HEK293 (cell line): ENCODE measurements at regions not wholly inside any gene's neighbourhood (a gene's known extent, or its start where the extent isn't known, plus 50 kb on each side); places are given as distances from the start of the nearest gene placed in this dataset.
A peak's percentile ranks its signal among the peaks of the same experiment; 100 is the strongest.

Experiments used
- CTCF ChIA-PET: fragments of 350-600 bp; formaldehyde crosslinking; extraction: SDS; loops from one replicate; lab custom pipeline; 2021; ENCODE audit warnings: antibody characterized with exemption; lab: Yijun Ruan, JAX
- POLR2A ChIA-PET: fragments of 300-600 bp; formaldehyde crosslinking; extraction: SDS; loops from one replicate; lab custom pipeline; 2020; ENCODE audit warnings: antibody characterized with exemption, inconsistent platforms; lab: Yijun Ruan, JAX
- H3K27ac ChIP-seq: fragments of 200-500 bp; sonication (Bioruptor generic); 2 replicates; pipeline ENCODE4 v1.5.1; 2014; ENCODE audit warnings: low read depth, low read length, control low read depth, inconsistent platforms; ENCODE audit errors: extremely low read depth
- H3K36me3 ChIP-seq, 2 experiments: fragments of 200-500 bp in 1 of 2; sonication (Bioruptor generic) in 1 of 2; 1 replicate in 1 of 2; 2 replicates in 1 of 2; pipeline ENCODE4 v1.5.1; 2014 to 2017; ENCODE audit warnings: inconsistent platforms in 2 of 2, low read length in 2 of 2; ENCODE audit not compliant: control insufficient read depth in 2 of 2, insufficient read depth in 1 of 2
- H3K4me1 ChIP-seq: fragments of 200-500 bp; sonication (Bioruptor generic); 2 replicates; pipeline ENCODE4 v1.5.1; 2014; ENCODE audit warnings: mild to moderate bottlenecking, low read length, inconsistent platforms; ENCODE audit not compliant: control insufficient read depth, insufficient read depth
- H3K4me3 ChIP-seq: 2 replicates; pipeline ENCODE4 v1.5.1; 2011; ENCODE audit warnings: low read depth, mild to moderate bottlenecking, control low read depth, low read length, moderate library complexity
- H3K9me3 ChIP-seq: fragments of 200-500 bp; sonication (Bioruptor generic); 2 replicates; pipeline ENCODE4 v1.5.1; 2014; ENCODE audit warnings: low read depth, low read length, inconsistent platforms; ENCODE audit not compliant: control insufficient read depth, insufficient read depth
- EGR2 ChIP-seq: fragments of 450-650 bp; formaldehyde crosslinking; IDR thresholded peaks from 2 replicates; pipeline ENCODE4 v1.5.1; 2016; ENCODE audit warnings: low read depth, missing biosample characterization, missing genetic modification characterization
- GFI1B ChIP-seq: fragments of 450-650 bp; formaldehyde crosslinking; IDR thresholded peaks from 2 replicates; pipeline ENCODE4 v1.5.1; 2016; ENCODE audit warnings: missing biosample characterization, missing genetic modification characterization
- KLF1 ChIP-seq: fragments of 450-650 bp; formaldehyde crosslinking; IDR thresholded peaks from 2 replicates; pipeline ENCODE4 v1.5.1; 2016; ENCODE audit warnings: missing biosample characterization, missing genetic modification characterization
- ZBTB20 ChIP-seq: fragments of 450-650 bp; formaldehyde crosslinking; IDR thresholded peaks from 2 replicates; pipeline ENCODE4 v1.5.1; 2016; ENCODE audit warnings: missing biosample characterization, missing genetic modification characterization
- ZEB2 ChIP-seq: fragments of 450-650 bp; formaldehyde crosslinking; IDR thresholded peaks from 2 replicates; pipeline ENCODE4 v1.5.1; 2016; ENCODE audit warnings: missing biosample characterization, missing genetic modification characterization
- ZNF112 ChIP-seq: fragments of 450-650 bp; formaldehyde crosslinking; IDR thresholded peaks from 2 replicates; pipeline ENCODE4 v1.5.0; 2017; ENCODE audit warnings: missing biosample characterization, missing genetic modification characterization
- ZNF146 ChIP-seq: fragments of 450-650 bp; formaldehyde crosslinking; IDR thresholded peaks from 2 replicates; pipeline ENCODE4 v1.5.1; 2016; ENCODE audit warnings: missing biosample characterization, missing genetic modification characterization
- ZNF155 ChIP-seq: fragments of 450-650 bp; formaldehyde crosslinking; IDR thresholded peaks from 2 replicates; pipeline ENCODE4 v1.5.1; 2016; ENCODE audit warnings: missing biosample characterization, missing genetic modification characterization
- ZNF174 ChIP-seq: fragments of 450-650 bp; formaldehyde crosslinking; IDR thresholded peaks from 2 replicates; pipeline ENCODE4 v1.5.0; 2017; ENCODE audit warnings: missing biosample characterization, mild to moderate bottlenecking, missing genetic modification characterization
- ZNF19 ChIP-seq: fragments of 450-650 bp; formaldehyde crosslinking; IDR thresholded peaks from 2 replicates; pipeline ENCODE4; 2016; ENCODE audit warnings: missing biosample characterization, missing genetic modification characterization, low read depth
- ZNF202 ChIP-seq: fragments of 450-650 bp; formaldehyde crosslinking; IDR thresholded peaks from 2 replicates; pipeline ENCODE4 v1.5.1; 2016; ENCODE audit warnings: missing biosample characterization, missing genetic modification characterization, borderline replicate concordance
- ZNF341 ChIP-seq: fragments of 450-650 bp; formaldehyde crosslinking; IDR thresholded peaks from 2 replicates; pipeline ENCODE4; 2016; ENCODE audit warnings: low read depth, missing biosample characterization, missing genetic modification characterization
- ZNF391 ChIP-seq: fragments of 450-650 bp; formaldehyde crosslinking; IDR thresholded peaks from 2 replicates; pipeline ENCODE4 v1.5.1; 2016; ENCODE audit warnings: low read depth, missing biosample characterization, missing genetic modification characterization, borderline replicate concordance
- ZNF404 ChIP-seq: fragments of 450-650 bp; formaldehyde crosslinking; IDR thresholded peaks from 2 replicates; pipeline ENCODE4 v1.5.1; 2017; ENCODE audit warnings: missing biosample characterization, missing genetic modification characterization
- ZNF837 ChIP-seq: fragments of 450-650 bp; formaldehyde crosslinking; IDR thresholded peaks from 2 replicates; pipeline ENCODE4 v1.5.1; 2016; ENCODE audit warnings: missing biosample characterization, missing genetic modification characterization
- TF ChIP-seq, protein P1 (sequence below): fragments of 450-650 bp; formaldehyde crosslinking; IDR thresholded peaks from 2 replicates; pipeline ENCODE4 v1.5.1; 2016; ENCODE audit warnings: missing biosample characterization, missing genetic modification characterization
- TF ChIP-seq, protein P2 (sequence below): fragments of 450-650 bp; formaldehyde crosslinking; IDR thresholded peaks from 2 replicates; pipeline ENCODE4 v1.5.1; 2017; ENCODE audit warnings: missing biosample characterization, missing genetic modification characterization
- TF ChIP-seq, protein P3 (sequence below): sonication (generic); formaldehyde crosslinking; IDR thresholded peaks from 2 replicates; pipeline ENCODE4 v1.8.1; 2022; ENCODE audit warnings: mild to moderate bottlenecking, moderate library complexity, missing genetic modification reagents
- TF ChIP-seq, protein P4 (sequence below): fragments of 450-650 bp; formaldehyde crosslinking; conservative IDR thresholded peaks from 2 replicates; pipeline ENCODE4 v1.5.1; 2016; ENCODE audit warnings: low read depth, missing biosample characterization, missing genetic modification characterization
- TF ChIP-seq, protein P5 (sequence below): fragments of 450-650 bp; formaldehyde crosslinking; IDR thresholded peaks from 2 replicates; pipeline ENCODE4 v1.5.1; 2016; ENCODE audit warnings: missing biosample characterization, missing genetic modification characterization
- TF ChIP-seq, protein P6 (sequence below): fragments of 450-650 bp; formaldehyde crosslinking; IDR thresholded peaks from 2 replicates; pipeline ENCODE4 v1.5.1; 2017; ENCODE audit warnings: missing biosample characterization, missing genetic modification characterization

DNA sequence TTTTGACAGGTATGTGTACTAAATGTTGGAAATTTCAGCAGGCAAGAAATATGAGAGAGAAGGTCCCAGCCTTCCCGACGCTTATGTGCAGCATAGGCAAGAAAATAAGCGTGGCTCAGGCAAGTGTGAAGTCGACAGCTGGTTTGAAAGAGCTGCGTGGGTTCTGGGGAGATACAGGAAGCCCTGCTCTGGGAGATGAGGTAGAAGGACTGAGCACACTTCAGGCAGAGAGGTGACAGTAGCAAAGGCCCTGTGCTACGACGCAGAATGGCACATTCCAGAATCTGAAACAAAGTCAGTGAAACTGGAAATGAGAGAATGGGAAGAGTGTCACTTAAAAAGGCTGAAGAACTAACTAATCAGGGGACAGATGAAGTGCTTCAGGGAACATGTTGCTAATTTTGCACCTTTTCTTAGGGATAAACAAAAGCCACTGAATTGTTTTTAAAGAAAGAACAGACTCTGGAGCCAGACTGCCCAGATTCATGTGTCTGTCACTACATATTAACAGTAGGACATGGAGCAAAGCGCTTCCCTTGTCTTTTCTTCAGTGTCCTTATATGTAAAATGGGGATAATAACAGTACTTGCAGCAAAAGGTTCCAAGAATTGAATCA, 160.1 kb downstream of the SPRY2 start:
- Histone ChIP-seq H3K4me1 (no peaks in the 10 kb centered on the region), H3K36me3 (no peaks in the 10 kb centered on the region), H3K4me3 (no peak overlapping the region), H3K27ac (no peak overlapping the region), H3K9me3 (no peaks in the 10 kb centered on the region)
- ChIA-PET POLR2A (no interaction called here), CTCF (no interaction called here)
- TF ChIP-seq, protein P1, sequence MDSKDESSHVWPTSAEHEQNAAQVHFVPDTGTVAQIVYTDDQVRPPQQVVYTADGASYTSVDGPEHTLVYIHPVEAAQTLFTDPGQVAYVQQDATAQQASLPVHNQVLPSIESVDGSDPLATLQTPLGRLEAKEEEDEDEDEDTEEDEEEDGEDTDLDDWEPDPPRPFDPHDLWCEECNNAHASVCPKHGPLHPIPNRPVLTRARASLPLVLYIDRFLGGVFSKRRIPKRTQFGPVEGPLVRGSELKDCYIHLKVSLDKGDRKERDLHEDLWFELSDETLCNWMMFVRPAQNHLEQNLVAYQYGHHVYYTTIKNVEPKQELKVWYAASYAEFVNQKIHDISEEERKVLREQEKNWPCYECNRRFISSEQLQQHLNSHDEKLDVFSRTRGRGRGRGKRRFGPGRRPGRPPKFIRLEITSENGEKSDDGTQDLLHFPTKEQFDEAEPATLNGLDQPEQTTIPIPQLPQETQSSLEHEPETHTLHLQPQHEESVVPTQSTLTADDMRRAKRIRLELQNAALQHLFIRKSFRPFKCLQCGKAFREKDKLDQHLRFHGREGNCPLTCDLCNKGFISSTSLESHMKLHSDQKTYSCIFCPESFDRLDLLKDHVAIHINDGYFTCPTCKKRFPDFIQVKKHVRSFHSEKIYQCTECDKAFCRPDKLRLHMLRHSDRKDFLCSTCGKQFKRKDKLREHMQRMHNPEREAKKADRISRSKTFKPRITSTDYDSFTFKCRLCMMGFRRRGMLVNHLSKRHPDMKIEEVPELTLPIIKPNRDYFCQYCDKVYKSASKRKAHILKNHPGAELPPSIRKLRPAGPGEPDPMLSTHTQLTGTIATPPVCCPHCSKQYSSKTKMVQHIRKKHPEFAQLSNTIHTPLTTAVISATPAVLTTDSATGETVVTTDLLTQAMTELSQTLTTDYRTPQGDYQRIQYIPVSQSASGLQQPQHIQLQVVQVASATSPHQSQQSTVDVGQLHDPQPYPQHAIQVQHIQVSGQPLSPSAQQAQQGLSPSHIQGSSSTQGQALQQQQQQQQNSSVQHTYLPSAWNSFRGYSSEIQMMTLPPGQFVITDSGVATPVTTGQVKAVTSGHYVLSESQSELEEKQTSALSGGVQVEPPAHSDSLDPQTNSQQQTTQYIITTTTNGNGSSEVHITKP (tag by site-specific recombination): 0 out of 2 replicates have a peak, but pooled peaks have one; percentile 13
- TF ChIP-seq, protein P2, sequence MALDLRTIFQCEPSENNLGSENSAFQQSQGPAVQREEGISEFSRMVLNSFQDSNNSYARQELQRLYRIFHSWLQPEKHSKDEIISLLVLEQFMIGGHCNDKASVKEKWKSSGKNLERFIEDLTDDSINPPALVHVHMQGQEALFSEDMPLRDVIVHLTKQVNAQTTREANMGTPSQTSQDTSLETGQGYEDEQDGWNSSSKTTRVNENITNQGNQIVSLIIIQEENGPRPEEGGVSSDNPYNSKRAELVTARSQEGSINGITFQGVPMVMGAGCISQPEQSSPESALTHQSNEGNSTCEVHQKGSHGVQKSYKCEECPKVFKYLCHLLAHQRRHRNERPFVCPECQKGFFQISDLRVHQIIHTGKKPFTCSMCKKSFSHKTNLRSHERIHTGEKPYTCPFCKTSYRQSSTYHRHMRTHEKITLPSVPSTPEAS: no peak

DNA sequence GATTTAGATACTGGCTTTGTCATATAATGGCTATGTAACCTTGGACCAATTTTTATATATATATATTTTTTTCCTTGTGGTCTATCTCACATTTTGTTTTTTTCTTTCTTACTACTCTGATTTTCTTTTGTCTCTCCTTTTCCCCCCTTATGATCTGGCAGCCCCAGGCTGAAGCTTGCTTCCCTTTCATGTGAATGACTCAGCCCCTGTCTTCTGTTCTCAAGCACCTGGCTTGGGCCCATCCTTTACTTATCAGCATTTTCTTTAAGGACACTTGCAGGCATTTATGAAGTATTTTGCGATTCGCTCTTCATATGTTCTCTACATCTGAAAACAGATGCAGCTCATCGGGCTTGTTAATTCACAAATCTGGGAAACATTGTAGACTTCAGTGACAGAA, 163.6 kb downstream of the SPRY2 start:
- no peaks in the 10 kb centered on the region for H3K4me1 ChIP-seq
- POLR2A ChIA-PET: no interaction called here
- TF ChIP-seq ZNF341: no peak
- TF ChIP-seq ZNF837: no peak
- no peak for TF ChIP-seq ZEB2 (tag by site-specific recombination)
- TF ChIP-seq, protein P3, sequence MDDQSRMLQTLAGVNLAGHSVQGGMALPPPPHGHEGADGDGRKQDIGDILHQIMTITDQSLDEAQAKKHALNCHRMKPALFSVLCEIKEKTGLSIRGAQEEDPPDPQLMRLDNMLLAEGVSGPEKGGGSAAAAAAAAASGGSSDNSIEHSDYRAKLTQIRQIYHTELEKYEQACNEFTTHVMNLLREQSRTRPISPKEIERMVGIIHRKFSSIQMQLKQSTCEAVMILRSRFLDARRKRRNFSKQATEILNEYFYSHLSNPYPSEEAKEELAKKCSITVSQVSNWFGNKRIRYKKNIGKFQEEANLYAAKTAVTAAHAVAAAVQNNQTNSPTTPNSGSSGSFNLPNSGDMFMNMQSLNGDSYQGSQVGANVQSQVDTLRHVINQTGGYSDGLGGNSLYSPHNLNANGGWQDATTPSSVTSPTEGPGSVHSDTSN (CRISPR knock-in tag): no peak
- no peak for TF ChIP-seq ZNF112
- TF ChIP-seq ZNF155 (tag by site-specific recombination): no peak
- no peak for TF ChIP-seq ZNF404 (tag by site-specific recombination)
- no peak for TF ChIP-seq GFI1B
- TF ChIP-seq, protein P4, sequence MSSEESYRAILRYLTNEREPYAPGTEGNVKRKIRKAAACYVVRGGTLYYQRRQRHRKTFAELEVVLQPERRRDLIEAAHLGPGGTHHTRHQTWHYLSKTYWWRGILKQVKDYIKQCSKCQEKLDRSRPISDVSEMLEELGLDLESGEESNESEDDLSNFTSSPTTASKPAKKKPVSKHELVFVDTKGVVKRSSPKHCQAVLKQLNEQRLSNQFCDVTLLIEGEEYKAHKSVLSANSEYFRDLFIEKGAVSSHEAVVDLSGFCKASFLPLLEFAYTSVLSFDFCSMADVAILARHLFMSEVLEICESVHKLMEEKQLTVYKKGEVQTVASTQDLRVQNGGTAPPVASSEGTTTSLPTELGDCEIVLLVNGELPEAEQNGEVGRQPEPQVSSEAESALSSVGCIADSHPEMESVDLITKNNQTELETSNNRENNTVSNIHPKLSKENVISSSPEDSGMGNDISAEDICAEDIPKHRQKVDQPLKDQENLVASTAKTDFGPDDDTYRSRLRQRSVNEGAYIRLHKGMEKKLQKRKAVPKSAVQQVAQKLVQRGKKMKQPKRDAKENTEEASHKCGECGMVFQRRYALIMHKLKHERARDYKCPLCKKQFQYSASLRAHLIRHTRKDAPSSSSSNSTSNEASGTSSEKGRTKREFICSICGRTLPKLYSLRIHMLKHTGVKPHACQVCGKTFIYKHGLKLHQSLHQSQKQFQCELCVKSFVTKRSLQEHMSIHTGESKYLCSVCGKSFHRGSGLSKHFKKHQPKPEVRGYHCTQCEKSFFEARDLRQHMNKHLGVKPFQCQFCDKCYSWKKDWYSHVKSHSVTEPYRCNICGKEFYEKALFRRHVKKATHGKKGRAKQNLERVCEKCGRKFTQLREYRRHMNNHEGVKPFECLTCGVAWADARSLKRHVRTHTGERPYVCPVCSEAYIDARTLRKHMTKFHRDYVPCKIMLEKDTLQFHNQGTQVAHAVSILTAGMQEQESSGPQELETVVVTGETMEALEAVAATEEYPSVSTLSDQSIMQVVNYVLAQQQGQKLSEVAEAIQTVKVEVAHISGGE (tag by site-specific recombination): no peak
- TF ChIP-seq ZNF174: no peak
- TF ChIP-seq ZNF391 (tag by site-specific recombination): no peak
- TF ChIP-seq KLF1 (tag by site-specific recombination): no peak
- no peak for TF ChIP-seq ZBTB20 (tag by site-specific recombination)
- TF ChIP-seq ZNF202 (tag by site-specific recombination): no peak
- TF ChIP-seq, protein P5, sequence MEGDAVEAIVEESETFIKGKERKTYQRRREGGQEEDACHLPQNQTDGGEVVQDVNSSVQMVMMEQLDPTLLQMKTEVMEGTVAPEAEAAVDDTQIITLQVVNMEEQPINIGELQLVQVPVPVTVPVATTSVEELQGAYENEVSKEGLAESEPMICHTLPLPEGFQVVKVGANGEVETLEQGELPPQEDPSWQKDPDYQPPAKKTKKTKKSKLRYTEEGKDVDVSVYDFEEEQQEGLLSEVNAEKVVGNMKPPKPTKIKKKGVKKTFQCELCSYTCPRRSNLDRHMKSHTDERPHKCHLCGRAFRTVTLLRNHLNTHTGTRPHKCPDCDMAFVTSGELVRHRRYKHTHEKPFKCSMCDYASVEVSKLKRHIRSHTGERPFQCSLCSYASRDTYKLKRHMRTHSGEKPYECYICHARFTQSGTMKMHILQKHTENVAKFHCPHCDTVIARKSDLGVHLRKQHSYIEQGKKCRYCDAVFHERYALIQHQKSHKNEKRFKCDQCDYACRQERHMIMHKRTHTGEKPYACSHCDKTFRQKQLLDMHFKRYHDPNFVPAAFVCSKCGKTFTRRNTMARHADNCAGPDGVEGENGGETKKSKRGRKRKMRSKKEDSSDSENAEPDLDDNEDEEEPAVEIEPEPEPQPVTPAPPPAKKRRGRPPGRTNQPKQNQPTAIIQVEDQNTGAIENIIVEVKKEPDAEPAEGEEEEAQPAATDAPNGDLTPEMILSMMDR: no peak
- no peak for TF ChIP-seq EGR2
- no peak for TF ChIP-seq ZNF146 (tag by site-specific recombination)
- TF ChIP-seq, protein P6, sequence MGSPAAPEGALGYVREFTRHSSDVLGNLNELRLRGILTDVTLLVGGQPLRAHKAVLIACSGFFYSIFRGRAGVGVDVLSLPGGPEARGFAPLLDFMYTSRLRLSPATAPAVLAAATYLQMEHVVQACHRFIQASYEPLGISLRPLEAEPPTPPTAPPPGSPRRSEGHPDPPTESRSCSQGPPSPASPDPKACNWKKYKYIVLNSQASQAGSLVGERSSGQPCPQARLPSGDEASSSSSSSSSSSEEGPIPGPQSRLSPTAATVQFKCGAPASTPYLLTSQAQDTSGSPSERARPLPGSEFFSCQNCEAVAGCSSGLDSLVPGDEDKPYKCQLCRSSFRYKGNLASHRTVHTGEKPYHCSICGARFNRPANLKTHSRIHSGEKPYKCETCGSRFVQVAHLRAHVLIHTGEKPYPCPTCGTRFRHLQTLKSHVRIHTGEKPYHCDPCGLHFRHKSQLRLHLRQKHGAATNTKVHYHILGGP (tag by site-specific recombination): no peak
- no peak for TF ChIP-seq ZNF19
- CTCF ChIA-PET: no interaction called here
- H3K4me3 ChIP-seq: no peak overlapping the region
- no peak overlapping the region for H3K27ac ChIP-seq
- H3K36me3 ChIP-seq: no peaks in the 10 kb centered on the region
- no peaks in the 10 kb centered on the region for H3K9me3 ChIP-seq
